GM12878 (cell line): ENCODE measurements at regions not wholly inside any gene's neighbourhood (a gene's known extent, or its start where the extent isn't known, plus 50 kb on each side); places are given as distances from the start of the nearest gene placed in this dataset.

ENCODE experiments used
- BHLHE40 ChIP-seq, 2 experiments: fragments of 450-650 bp in 1 of 2; IDR thresholded peaks; 2 replicates each; pipeline ENCODE4 v1.6.1; 2011 to 2017; ENCODE audit warnings: low read depth in 2 of 2, borderline replicate concordance in 1 of 2, improper control_type of control experiment in 1 of 2, low read length in 1 of 2, mild to moderate bottlenecking in 1 of 2
- CREM ChIP-seq: IDR thresholded peaks from 2 replicates; pipeline ENCODE4 v1.6.1; 2014; ENCODE audit warnings: antibody characterized with exemption, low read depth
- MLLT1 ChIP-seq: fragments of 450-650 bp; IDR thresholded peaks from 2 replicates; pipeline ENCODE4 v1.6.1; 2016; ENCODE audit warnings: mild to moderate bottlenecking
- PAX5 ChIP-seq: IDR thresholded peaks from 2 replicates; pipeline ENCODE4 v1.6.1; 2011; ENCODE audit warnings: low read depth, low read length, borderline replicate concordance
- POLR2A ChIP-seq: IDR thresholded peaks from 2 replicates; pipeline ENCODE4 v1.6.1; 2011; ENCODE audit warnings: low read depth, mild to moderate bottlenecking, low read length
- SUZ12 ChIP-seq: fragments of 200-600 bp; sonication (generic); IDR thresholded peaks from one replicate; pipeline ENCODE4 v1.6.1; 2018; ENCODE audit warnings: antibody characterized with exemption, mild to moderate bottlenecking; ENCODE audit not compliant: unreplicated experiment
- ZBTB33 ChIP-seq: fragments of 450-650 bp; IDR thresholded peaks from 2 replicates; pipeline ENCODE4 v1.6.1; 2017; ENCODE audit warnings: mild to moderate bottlenecking
- ZNF592 ChIP-seq: fragments of 450-650 bp; IDR thresholded peaks from 2 replicates; pipeline ENCODE4 v1.6.1; 2017; ENCODE audit warnings: mild to moderate bottlenecking, moderate library complexity

GRCh38 chr17:77592106-77592865 is 366.2 kb upstream of the TNRC6C start (continued):
- TF ChIP-seq POLR2A, result no peak
- TF ChIP-seq ZNF592, result no peak
- no peak for TF ChIP-seq MLLT1
- TF ChIP-seq ZBTB33, result no peak
- no peak for TF ChIP-seq BHLHE40 (IDR thresholded peaks at IDR 0.05; ENCODE audit: borderline replicate concordance in 1 of 2, low read depth in 2 of 2, low read length in 1 of 2)
- no peak for TF ChIP-seq PAX5
- TF ChIP-seq SUZ12, result no peak
- no peak for TF ChIP-seq CREM
